OCI-LY3 (cell line): ENCODE measurements at regions not wholly inside any gene's neighbourhood (a gene's known extent, or its start where the extent isn't known, plus 50 kb on each side); places are given as distances from the start of the nearest gene placed in this dataset.

Source experiments
- EZH2phosphoT487 ChIP-seq: fragments of 200-600 bp; shearing (Covaris generic); IDR thresholded peaks from 2 replicates; pipeline ENCODE4 v1.6.1; 2018; ENCODE audit warnings: antibody characterized with exemption, mixed run types, low read depth
- TF ChIP-seq, protein P1 (sequence below): fragments of 200-600, 300-600 bp; sonication (generic); IDR thresholded peaks from 2 replicates; pipeline ENCODE4 v1.5.1; 2014; ENCODE audit warnings: antibody characterized with exemption, low read length, low read depth

DNA sequence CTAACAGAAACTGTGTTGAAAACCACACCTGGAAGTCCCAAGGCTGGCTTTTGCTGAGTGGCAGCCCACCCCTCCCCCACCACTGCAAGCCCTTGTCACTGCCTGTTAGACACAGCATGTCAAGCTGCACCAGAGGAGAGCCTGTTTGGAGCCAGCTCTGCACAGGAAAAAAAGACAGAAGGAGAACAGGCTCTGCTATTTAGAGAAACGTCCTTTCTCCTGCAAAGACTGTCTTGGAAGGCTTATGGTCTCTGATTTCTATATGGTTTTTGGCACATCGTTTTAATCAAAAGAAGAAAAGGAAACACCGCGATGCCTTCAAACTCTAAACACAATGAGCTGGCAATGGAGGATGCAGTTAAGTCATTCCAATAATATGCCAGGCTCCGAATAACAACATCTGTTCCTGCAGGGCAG is 275.5 kb downstream of the MAP2K4 start:
- TF ChIP-seq, protein P1, sequence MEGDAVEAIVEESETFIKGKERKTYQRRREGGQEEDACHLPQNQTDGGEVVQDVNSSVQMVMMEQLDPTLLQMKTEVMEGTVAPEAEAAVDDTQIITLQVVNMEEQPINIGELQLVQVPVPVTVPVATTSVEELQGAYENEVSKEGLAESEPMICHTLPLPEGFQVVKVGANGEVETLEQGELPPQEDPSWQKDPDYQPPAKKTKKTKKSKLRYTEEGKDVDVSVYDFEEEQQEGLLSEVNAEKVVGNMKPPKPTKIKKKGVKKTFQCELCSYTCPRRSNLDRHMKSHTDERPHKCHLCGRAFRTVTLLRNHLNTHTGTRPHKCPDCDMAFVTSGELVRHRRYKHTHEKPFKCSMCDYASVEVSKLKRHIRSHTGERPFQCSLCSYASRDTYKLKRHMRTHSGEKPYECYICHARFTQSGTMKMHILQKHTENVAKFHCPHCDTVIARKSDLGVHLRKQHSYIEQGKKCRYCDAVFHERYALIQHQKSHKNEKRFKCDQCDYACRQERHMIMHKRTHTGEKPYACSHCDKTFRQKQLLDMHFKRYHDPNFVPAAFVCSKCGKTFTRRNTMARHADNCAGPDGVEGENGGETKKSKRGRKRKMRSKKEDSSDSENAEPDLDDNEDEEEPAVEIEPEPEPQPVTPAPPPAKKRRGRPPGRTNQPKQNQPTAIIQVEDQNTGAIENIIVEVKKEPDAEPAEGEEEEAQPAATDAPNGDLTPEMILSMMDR: no peak
- no peak for TF ChIP-seq EZH2phosphoT487
